ENCODE measurements at regions not wholly inside any gene's neighbourhood (a gene's known extent, or its start where the extent isn't known, plus 50 kb on each side); places are given as distances from the start of the nearest gene placed in this dataset.
A peak's percentile ranks its signal among the peaks of the same experiment; 100 is the strongest.

DNA sequence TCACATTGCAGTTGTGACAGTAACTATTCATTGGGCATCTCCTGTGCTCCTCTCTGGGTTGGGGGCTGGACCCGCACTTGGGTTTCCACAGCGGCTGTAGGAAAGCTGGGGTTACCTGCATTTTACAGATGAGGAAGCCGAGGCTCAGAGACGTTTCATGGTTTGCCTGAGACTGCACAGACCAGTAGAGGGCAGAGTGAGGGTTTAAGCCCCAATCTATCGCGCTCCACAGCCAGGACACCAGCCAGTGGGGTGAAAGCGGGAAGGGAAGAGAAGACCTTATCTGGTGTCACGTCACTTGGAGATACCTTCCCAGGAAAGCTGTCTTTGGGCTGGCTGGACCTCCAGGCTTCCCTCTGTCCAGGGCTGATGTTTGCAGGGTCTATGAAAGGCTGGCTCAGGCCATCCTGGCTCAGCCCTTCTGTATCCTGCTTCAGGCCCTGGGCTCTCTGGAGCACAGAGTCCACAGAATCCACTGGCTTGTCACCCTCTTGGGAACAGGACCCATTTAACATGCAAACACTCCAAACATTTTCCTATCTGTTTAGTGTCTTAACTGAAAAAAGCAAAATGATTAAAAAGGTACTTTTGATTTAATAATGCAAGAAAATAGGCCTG, 167.7 kb downstream of the EMX2 start:
- no peak for DNase-seq
- Histone ChIP-seq H3K27me3 (ENCODE audit: control insufficient read depth, insufficient read depth, low read length) (no peaks in the 10 kb centered on the region), H3K27ac (ENCODE audit: low read length) (no peak overlapping the region), H3K4me3 (ENCODE audit: low read length) (no peak overlapping the region), H3K9me3 (ENCODE audit: control insufficient read depth, low read depth, low read length) (no peaks in the 10 kb centered on the region), H3K36me3 (ENCODE audit: control insufficient read depth, insufficient read depth, low read length) (no peaks in the 10 kb centered on the region), H3K4me1 (ENCODE audit: control insufficient read depth, insufficient read depth, low read length) (no peaks in the 10 kb centered on the region)
- whole genome bisulfite sequencing (ENCODE audit: insufficient coverage, low lambda C conversion rate): no CpG with 5 or more reads among the region's 8 CpGs

DNA sequence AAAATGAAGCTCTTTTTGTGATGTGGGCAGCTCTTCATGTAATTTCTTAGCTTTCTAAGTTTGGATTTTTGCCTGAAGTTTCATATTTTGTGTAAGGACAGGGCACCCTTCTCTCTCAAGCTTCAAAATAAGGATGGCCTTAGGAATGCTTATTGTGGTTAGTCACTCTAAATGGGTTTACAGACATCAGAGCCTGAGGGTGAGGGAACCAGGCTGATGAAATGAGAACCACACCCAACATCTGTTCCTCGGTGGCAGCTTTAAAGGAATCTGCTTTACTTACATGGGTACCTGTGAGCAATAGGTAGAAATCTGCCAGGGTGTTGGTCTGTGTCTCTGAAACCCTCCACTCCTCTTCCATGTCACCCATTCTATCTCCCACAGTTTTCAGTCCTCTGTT, 174.3 kb downstream of the EMX2 start:
- DNase-seq: no peak
- H3K4me1 ChIP-seq (ENCODE audit: control insufficient read depth, insufficient read depth, low read length): no peaks in the 10 kb centered on the region
- peaks cover 12% of the 10 kb centered on the region for H3K27me3 ChIP-seq (ENCODE audit: control insufficient read depth, insufficient read depth, low read length)
- H3K27ac ChIP-seq (ENCODE audit: low read length): no peak overlapping the region
- H3K9me3 ChIP-seq (ENCODE audit: control insufficient read depth, low read depth, low read length): no peaks in the 10 kb centered on the region
- H3K4me3 ChIP-seq (ENCODE audit: low read length): no peak overlapping the region
- H3K36me3 ChIP-seq (ENCODE audit: control insufficient read depth, insufficient read depth, low read length): no peaks in the 10 kb centered on the region
- no CpG with 5 or more reads among the region's 1 CpG for WGBS (ENCODE audit: insufficient coverage, low lambda C conversion rate)

- H3K9me3 ChIP-seq (ENCODE audit: control insufficient read depth, low read depth, low read length): no peaks in the 10 kb centered on the region
- WGBS (ENCODE audit: insufficient coverage, low lambda C conversion rate): 53% methylated on average over 3 of the region's 9 CpGs
- peaks cover 14% of the 10 kb centered on the region for H3K27me3 ChIP-seq (ENCODE audit: control insufficient read depth, insufficient read depth, low read length)
- H3K27ac ChIP-seq (ENCODE audit: low read length): no peak overlapping the region
- H3K4me3 ChIP-seq (ENCODE audit: low read length): no peak overlapping the region
- H3K36me3 ChIP-seq (ENCODE audit: control insufficient read depth, insufficient read depth, low read length): no peaks in the 10 kb centered on the region
- no peaks in the 10 kb centered on the region for H3K4me1 ChIP-seq (ENCODE audit: control insufficient read depth, insufficient read depth, low read length)
- DNase-seq: no peak
Observed at GRCh38 chr10:117718986-117719920, 176.7 kb downstream of the EMX2 start.

DNA sequence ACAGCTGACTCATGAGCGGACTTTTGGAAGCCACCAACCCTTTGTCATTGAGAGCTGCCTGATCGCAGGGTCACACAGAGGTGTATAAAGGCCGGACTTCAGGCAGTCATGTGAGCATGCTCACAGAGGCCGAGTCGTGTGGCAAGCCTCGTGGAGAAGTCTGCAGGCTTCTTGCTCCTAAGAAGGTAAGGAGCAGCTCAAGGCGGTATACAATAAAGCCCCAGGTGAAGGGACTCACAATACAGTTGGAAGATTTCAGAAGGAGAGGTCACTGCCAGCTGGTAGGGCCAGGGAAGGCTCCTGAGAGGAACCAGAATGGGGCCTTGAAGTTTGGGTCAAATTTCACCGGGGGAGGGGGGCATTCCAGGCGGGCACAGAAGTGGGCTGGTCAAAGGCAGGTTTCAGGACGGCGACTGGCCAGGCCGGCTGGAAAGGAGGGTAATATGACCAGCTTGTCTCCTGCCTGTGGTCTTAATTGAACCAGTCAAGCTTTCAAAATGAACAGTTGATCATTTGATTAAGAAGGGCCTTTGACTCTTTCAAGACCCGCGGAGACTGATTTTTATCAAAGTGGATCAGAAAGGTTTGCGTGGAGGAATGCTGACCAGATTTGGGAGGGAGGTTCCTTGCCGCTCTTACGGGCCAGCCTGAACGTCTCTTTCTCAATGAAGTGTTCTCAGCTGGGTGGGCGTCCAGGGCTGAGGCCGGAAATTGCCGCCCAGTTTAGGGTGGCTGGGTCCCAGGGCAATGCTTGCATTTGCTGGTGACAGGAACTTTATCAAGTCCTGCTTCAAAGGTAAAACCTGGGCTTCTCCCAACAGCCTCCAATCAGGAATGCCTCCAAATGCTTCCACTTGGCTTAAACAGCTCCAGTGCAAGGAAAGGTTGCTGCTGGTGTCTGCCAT, 178.6 kb downstream of the EMX2 start:
- no peaks in the 10 kb centered on the region for H3K4me1 ChIP-seq (ENCODE audit: control insufficient read depth, insufficient read depth, low read length)
- H3K36me3 ChIP-seq (ENCODE audit: control insufficient read depth, insufficient read depth, low read length): no peaks in the 10 kb centered on the region
- H3K27me3 ChIP-seq (ENCODE audit: control insufficient read depth, insufficient read depth, low read length): peaks cover 23% of the 10 kb centered on the region
- no peaks in the 10 kb centered on the region for H3K9me3 ChIP-seq (ENCODE audit: control insufficient read depth, low read depth, low read length)
- no CpG with 5 or more reads among the region's 21 CpGs for WGBS (ENCODE audit: insufficient coverage, low lambda C conversion rate)
- DNase-seq: peak in 1 of 2 donors; percentile 26
- H3K27ac ChIP-seq (ENCODE audit: low read length): no peak overlapping the region
- no peak overlapping the region for H3K4me3 ChIP-seq (ENCODE audit: low read length)

GRCh38 chr10:117721873-117722272, 179.3 kb downstream of the EMX2 start:
- Histone ChIP-seq H3K4me1 (ENCODE audit: control insufficient read depth, insufficient read depth, low read length) (no peaks in the 10 kb centered on the region), H3K4me3 (ENCODE audit: low read length) (no peak overlapping the region), H3K36me3 (ENCODE audit: control insufficient read depth, insufficient read depth, low read length) (no peaks in the 10 kb centered on the region), H3K9me3 (ENCODE audit: control insufficient read depth, low read depth, low read length) (no peaks in the 10 kb centered on the region), H3K27ac (ENCODE audit: low read length) (no peak overlapping the region), H3K27me3 (ENCODE audit: control insufficient read depth, insufficient read depth, low read length) (peaks cover 23% of the 10 kb centered on the region)
- WGBS (ENCODE audit: insufficient coverage, low lambda C conversion rate): 87% methylated on average over 3 of the region's 5 CpGs
- no peak for DNase-seq

- no peak for DNase-seq
- H3K4me1 ChIP-seq (ENCODE audit: control insufficient read depth, insufficient read depth, low read length): no peaks in the 10 kb centered on the region
- no peaks in the 10 kb centered on the region for H3K9me3 ChIP-seq (ENCODE audit: control insufficient read depth, low read depth, low read length)
- no peak overlapping the region for H3K27ac ChIP-seq (ENCODE audit: low read length)
- no CpG with 5 or more reads among the region's 4 CpGs for WGBS (ENCODE audit: insufficient coverage, low lambda C conversion rate)
- H3K36me3 ChIP-seq (ENCODE audit: control insufficient read depth, insufficient read depth, low read length): no peaks in the 10 kb centered on the region
- H3K27me3 ChIP-seq (ENCODE audit: control insufficient read depth, insufficient read depth, low read length): peaks cover 33% of the 10 kb centered on the region
- no peak overlapping the region for H3K4me3 ChIP-seq (ENCODE audit: low read length)
Observed at GRCh38 chr10:117723343-117723742, 180.8 kb downstream of the EMX2 start.

DNA sequence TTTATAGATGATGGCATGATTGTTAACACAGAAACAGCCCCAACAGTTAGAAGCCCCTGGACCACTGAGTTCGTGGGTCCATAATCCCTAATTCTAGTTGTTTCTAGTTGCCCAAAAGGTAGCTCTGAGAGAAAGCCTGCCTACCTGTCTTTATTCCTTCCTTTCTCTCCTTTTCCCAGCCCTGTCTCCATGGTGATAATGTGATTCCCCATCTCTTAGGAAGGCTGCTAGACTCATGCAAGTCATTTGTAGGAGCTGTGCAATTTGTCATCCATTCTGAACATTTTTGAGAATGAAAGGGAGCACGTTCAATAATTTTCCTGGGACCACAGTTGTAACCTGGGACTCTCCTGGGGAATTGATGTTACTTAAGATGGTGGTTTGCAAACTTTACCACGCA, 183.4 kb downstream of the EMX2 start:
- Histone ChIP-seq H3K9me3 (ENCODE audit: control insufficient read depth, low read depth, low read length) (no peaks in the 10 kb centered on the region), H3K4me1 (ENCODE audit: control insufficient read depth, insufficient read depth, low read length) (no peaks in the 10 kb centered on the region), H3K36me3 (ENCODE audit: control insufficient read depth, insufficient read depth, low read length) (no peaks in the 10 kb centered on the region), H3K27ac (ENCODE audit: low read length) (no peak overlapping the region), H3K27me3 (ENCODE audit: control insufficient read depth, insufficient read depth, low read length) (peaks cover 45% of the 10 kb centered on the region), H3K4me3 (ENCODE audit: low read length) (no peak overlapping the region)
- no peak for DNase-seq
- WGBS (ENCODE audit: insufficient coverage, low lambda C conversion rate): no CpG with 5 or more reads among the region's 3 CpGs

GRCh38 chr10:117726596-117727295, 184.2 kb downstream of the EMX2 start:
- H3K9me3 ChIP-seq (ENCODE audit: control insufficient read depth, low read depth, low read length): no peaks in the 10 kb centered on the region
- H3K4me1 ChIP-seq (ENCODE audit: control insufficient read depth, insufficient read depth, low read length): no peaks in the 10 kb centered on the region
- no peak overlapping the region for H3K27ac ChIP-seq (ENCODE audit: low read length)
- no CpG with 5 or more reads among the region's 2 CpGs for WGBS (ENCODE audit: insufficient coverage, low lambda C conversion rate)
- H3K4me3 ChIP-seq (ENCODE audit: low read length): no peak overlapping the region
- DNase-seq: no peak
- H3K36me3 ChIP-seq (ENCODE audit: control insufficient read depth, insufficient read depth, low read length): no peaks in the 10 kb centered on the region
- H3K27me3 ChIP-seq (ENCODE audit: control insufficient read depth, insufficient read depth, low read length): peaks cover 46% of the 10 kb centered on the region

- 80% methylated on average over 1 of the region's 4 CpGs for WGBS (ENCODE audit: insufficient coverage, low lambda C conversion rate)
- Histone ChIP-seq H3K4me1 (ENCODE audit: control insufficient read depth, insufficient read depth, low read length) (no peaks in the 10 kb centered on the region), H3K27me3 (ENCODE audit: control insufficient read depth, insufficient read depth, low read length) (peaks cover 51% of the 10 kb centered on the region), H3K9me3 (ENCODE audit: control insufficient read depth, low read depth, low read length) (no peaks in the 10 kb centered on the region), H3K4me3 (ENCODE audit: low read length) (no peak overlapping the region), H3K36me3 (ENCODE audit: control insufficient read depth, insufficient read depth, low read length) (no peaks in the 10 kb centered on the region), H3K27ac (ENCODE audit: low read length) (no peak overlapping the region)
- DNase-seq: no peak
Observed at GRCh38 chr10:117727421-117727820, 184.9 kb downstream of the EMX2 start.

GRCh38 chr10:117728087-117728486, 185.5 kb downstream of the EMX2 start:
- no peaks in the 10 kb centered on the region for H3K9me3 ChIP-seq (ENCODE audit: control insufficient read depth, low read depth, low read length)
- H3K36me3 ChIP-seq (ENCODE audit: control insufficient read depth, insufficient read depth, low read length): no peaks in the 10 kb centered on the region
- no peaks in the 10 kb centered on the region for H3K4me1 ChIP-seq (ENCODE audit: control insufficient read depth, insufficient read depth, low read length)
- no peak for DNase-seq
- H3K4me3 ChIP-seq (ENCODE audit: low read length): no peak overlapping the region
- no peak overlapping the region for H3K27ac ChIP-seq (ENCODE audit: low read length)
- H3K27me3 ChIP-seq (ENCODE audit: control insufficient read depth, insufficient read depth, low read length): peaks cover 56% of the 10 kb centered on the region
